SHP77 (cell line): ENCODE measurements at regions not wholly inside any gene's neighbourhood (a gene's known extent, or its start where the extent isn't known, plus 50 kb on each side); places are given as distances from the start of the nearest gene placed in this dataset.

Experiments
- DNase-seq, 2 experiments: peaks; one replicate each; lab custom pipeline; 2025; lab: John Stamatoyannopoulos, UW

DNA sequence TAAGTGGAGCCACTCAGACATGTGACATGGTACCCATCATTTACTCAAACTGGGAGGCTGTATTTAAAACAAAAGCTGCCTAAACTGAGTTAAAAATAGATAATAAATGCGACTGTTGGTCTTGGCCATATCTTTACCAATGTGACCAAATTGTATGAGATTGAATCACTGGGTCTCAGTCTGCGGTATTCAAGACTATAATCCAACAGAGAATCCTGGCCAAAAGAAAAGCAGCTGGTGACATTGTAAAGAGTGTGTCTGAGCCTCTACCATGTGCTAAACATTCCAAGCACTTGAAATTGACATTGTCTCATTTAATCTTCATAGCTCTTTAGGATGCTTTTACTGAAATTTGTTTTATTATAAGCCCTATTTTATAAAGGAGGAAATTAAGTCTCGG lies 282.6 kb downstream of the ZNF608 start:
- DNase-seq: no peak

DNA sequence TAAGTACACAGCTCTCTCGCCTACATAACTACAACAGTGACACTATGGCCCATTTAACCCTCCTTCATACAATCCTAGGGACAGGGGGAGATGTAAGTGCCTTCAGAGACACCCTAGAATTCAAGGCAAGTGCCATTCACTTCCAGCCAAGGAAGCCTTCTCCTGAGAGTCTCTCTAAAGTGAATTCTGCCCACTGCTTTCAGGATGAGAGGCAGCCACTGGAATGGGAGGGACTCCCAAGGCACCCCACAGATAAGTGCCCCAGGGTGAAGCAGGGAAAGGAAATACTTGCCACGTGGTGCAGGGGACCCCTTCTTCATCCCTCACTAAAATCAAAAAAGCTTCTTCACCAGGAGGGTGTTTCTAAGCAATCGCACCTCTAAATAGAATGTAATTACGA lies 283.7 kb downstream of the ZNF608 start:
- no peak for DNase-seq

DNA sequence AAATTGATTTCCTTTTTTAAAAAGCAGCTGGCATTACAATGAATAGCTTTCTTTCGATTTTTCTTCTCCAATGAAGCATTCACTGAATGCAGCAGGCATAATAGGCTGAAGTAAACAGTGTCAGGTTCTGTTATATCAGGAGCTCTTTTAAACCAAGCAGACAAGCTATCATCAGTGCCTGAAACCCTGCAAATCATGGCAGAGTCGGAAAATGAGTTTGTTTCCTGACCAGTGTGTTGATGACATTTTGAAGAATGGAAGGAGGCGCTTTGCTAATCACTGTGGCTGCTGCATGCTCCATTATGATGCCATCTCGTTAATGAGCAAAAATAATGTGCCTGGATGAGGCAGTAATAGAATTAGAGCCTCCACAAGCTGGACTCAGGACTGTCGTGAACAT lies 284.5 kb downstream of the ZNF608 start:
- DNase-seq: no peak

DNA sequence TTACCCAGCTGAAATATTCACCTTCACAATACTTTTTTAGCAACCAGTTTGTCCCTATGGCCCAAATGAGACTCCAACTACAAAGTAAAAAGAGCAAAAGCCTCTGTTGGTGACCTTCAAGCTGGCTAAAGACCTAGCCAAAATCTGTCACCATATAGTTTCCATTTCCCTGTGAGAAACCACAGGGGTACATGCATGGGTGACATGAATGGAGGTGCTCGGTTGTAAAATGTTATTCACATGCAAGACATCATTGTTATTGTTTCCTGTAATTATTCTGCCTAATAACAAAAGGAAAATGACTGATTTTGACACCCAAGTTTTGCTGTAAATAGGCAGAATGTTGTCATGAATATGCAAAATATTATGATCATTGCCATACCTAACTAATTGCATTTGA lies 285.3 kb downstream of the ZNF608 start:
- no peak for DNase-seq

DNA sequence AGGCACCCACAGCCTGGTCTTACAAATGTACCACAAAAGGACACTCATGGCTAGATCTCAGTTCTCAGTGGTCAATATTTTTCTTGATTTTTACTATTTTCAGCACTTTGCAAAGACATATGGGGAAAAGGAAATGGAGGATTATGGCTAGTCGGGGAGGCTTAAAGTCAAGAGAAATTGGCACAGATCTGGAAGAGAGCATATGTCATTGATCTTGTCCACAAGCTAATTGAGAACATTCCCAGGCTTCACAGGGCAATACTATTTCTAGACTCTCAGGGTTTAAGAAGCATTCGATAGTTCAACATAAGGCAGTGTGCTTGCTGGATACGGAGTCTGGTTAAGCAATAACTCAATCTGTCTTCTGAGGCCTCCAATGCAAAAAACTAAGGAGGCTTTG lies 285.8 kb downstream of the ZNF608 start:
- no peak for DNase-seq

DNA sequence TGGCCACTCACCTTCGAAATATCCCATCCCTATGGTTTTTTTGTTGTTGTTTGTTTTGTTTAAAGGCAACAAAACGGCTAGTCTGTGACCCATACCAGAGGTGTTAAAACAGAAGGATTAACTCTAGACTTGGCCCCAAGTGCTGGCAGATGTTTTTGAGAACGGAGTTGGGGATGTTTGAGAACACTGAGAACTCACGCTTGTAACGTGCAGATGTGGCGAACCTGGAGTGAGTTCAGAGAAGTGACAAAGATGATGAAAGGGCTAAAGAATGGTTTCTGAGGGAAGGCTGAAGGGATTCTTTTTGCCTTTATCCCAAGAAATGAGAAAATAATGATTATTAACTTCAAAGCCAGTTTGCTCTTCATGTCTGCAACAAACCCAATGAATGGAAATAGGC lies 286.5 kb downstream of the ZNF608 start:
- no peak for DNase-seq

DNA sequence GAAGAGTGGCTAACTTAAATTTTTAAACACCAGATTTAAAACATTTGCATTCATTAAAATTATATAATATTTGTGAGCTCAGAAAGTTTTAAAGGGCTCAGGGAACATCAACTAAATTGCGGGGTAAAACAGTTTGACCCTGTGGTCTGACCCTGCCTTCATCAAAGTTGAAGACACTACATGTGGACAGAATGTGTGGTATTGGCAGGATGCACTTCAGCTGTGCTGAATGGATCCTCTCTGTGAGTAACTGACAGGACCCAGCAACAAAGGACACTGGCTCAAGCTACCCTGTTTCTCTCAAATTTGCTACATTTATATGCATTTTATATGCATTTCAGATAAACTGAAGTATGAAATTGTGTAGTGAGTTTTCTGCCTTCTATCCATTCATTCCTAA lies 288.5 kb downstream of the ZNF608 start:
- DNase-seq: no peak

DNA sequence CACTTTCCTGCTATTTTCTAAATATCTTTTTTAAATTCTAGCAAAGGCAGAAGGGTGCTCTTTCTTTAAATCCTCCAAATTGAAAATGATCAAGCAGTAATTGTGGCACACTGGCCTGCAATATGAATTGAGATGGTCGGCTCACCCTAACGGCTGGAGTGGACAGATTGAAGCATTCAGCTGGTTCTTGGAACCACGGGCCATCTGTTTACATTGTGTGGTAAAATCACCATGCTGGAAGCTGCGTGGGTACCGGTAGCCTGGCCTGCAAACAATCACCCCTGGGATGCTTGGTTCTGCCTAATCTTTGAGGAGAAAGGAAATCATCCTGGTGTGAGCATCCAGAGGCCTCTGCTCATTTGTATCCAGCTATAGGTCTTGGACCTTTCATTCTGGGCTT lies 289.3 kb downstream of the ZNF608 start:
- no peak for DNase-seq

DNA sequence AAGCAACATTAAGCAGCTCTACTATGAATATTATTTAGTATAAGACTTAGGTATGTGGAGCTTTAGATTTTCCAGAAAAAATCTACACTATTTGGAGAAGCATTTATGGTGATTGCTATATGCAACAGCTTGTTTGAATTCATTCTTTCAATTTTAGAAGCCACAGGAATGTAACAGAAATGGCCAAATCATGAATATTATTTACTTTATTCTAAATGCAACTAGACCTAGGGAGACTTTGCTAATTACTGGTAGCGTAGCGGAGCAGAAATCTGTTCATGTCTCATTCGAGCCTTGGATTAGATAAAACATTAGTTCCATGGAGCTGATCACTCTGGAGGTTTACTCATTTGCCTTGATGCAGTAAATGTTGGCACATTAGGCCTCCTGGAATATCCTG lies 290.2 kb downstream of the ZNF608 start:
- DNase-seq: no peak

DNA sequence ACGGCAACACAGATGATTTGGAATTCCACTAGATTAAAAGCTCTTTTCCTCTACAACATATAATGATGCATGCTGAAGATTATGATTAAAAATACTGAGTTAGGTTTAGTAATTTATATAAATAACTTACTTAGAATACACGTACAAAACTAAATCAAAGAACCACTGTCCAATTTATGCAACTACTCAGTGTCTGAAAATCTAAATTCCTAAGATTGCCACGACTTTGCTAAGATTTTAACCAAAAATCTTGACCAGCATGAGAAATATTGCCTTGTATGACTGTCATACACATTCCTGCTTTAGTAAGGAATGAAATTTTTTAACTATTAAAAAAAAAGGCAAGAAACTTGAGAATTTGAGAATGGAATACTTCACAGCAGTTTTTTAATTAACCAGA lies 292.4 kb downstream of the ZNF608 start:
- no peak for DNase-seq

DNA sequence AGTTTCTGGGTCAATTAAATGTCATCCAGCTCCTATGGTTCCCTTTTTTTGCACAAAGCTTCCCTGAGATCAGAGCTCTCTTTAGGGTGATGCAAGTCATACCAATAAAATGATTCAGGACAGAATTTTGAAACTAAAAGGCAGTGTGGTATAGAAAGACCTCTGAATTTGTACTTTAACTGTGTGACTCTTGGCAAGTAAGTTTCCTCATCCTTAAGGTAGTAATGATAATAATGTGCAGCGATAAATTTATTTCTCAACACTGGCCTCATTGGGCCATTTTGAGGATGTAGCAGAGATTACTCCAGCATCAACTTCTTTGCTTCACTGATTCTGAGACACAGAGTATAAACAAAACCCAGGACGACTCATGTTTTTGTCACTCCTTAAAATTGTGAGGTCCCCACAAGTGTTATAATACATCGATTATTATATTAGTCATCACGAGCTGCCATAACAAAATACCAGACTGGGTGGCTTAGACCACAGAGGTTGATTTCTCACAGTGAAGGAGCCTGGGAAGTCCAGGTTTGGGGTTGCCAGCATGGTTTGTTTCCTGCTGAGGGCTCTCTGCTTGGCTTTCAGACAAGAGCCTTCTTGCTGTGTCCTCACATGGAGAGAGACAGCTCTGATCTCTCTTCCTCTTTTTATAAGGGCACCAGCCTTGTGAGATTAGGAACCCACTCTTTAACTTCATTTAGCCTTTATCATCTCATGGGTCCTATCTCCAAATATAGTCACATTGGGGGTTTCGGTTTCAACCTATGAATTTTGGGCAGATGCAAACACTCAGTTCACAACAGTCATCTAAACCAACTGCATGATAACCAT lies 293.0 kb downstream of the ZNF608 start:
- DNase-seq: no peak

DNA sequence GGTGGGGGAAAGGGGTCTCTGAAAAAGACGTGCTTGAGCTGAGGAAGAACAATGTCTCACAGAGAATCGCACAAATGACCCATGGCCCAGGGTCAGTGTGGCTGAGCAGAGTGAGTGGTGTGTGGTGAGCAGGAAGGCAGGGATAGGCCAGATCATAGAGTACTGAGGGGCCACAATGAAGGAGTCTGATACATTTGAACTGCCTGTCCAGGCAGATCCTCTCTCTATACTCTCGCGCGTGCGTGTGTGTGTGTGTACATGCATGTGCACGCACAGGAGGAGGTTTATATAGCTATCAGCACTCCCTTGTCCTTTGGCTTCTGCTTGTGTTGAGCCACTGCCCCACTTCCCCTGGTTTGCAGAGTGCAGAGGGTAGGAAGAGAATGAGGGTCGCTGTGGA lies 294.0 kb downstream of the ZNF608 start:
- no peak for DNase-seq

DNA sequence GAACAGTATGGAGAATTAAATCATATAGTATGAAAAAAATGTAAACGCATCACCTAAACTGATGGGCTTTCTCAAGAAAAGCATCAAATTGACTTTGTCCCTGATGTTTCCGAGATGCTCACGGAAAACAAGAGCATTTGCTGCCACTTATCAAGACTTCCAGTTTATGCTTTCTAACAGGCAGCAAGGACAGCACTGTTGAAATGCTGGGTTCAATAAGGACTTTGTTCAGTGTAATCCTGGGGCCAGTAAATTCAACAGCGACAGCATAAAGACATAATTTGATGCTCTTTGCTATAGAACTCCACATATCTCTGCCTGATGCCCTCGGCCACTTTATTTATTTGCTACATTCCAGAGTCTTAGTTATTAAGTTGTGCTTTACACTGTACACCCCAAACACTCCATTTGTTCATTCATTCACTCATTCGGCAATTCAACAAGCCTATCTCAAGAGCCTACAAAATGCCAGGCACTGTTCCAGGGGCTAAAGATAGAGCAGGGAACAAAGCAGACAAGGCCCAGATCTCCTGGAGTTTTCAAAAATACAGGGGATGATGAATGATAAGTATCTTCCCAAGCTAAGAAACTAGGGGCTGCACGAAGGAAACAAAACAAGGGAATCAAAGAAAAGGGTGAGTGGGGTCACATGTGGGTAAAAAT lies 294.6 kb downstream of the ZNF608 start:
- no peak for DNase-seq

DNA sequence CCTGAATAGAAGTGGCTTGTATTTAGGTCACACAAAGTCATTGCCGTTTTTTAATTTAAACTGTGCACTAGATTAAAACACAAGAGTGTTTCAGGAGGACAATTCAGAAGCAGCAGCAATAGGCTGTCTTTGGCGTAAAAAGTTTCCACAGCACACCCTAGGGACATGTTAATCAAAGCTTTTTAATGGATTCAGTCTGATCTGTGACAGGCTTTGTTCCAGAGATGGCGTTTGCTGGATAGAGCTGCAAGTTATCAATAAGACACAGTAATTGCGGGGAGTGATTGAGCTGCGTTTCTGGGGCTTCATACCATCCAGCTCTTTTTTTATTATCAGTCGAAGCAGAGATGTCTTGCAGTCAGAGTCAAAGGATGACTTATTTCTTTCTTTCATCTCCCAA lies 300.3 kb downstream of the ZNF608 start:
- DNase-seq: no peak

DNA sequence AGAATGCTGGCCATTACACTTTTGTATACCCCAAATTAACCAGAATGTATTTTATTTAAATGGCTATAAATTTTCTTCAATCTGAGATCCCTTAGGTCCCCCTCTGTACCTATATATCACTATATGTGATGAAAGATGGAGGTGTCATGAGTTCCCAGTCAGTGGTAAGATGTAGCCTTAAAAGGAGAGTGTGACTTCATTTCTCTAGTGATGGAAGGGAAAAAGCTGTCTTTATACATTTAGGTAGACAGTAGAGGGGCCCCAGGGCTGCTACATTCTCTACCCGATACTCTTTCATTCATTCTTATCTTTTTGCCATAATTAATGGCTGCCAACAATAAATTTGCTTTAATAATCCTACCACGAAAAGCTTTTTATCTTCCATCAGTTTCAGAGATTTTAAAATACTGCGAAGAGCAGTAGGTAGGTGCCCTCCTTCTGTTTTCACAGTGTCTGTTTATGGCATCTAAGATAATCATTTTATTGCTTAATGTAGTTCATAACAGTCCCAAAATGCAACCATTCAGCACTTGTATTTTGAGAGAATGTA lies 301.3 kb downstream of the ZNF608 start:
- DNase-seq: no peak

DNA sequence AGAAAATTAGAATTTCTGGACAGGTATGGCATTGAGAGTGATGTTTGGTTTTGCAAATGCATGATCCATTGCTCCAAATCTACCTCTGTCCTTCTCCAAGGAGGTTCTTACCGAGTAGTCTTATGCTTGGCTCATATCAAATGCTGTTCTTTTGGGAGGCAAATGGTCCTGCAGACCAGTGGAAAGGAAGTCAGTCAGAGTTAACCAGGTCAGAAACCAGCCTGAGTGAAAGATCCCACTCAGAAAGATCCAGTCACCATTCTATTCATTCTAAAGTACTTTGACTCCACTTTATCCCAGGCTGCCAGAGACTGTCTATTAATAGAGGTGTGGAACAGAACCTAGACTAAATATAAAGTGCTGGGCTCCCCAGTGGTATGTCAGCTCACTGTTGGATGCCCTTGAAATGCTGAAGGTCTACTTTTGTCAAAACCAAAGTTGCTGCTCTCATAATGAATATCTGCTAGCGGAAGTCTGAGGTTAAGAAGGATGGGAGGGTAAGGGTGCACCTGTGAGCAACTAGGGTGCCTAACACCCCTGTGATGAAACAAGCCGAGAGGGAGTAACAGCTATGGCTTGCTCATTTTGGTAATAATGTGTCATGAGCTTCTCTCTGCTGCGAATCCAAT lies 302.2 kb downstream of the ZNF608 start:
- DNase-seq: no peak

DNA sequence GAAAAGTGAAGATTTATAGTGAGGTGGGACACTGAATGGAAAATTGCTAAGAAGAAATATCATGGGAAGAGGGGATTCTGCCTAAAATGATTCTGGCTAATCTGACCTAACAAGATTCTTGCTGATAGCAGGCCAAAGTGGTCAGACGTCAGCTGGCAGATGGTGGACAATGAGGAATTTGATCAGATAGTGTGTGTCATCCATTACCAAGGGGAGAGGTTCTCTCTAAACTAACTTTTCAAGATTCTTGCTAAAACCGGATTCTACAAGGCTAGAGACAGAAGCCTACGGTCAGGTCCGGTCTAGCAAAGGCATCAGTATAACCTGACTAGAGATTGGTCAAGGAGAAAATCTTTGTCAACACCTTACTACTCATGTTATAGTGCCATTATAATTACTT lies 306.0 kb downstream of the ZNF608 start:
- no peak for DNase-seq

DNA sequence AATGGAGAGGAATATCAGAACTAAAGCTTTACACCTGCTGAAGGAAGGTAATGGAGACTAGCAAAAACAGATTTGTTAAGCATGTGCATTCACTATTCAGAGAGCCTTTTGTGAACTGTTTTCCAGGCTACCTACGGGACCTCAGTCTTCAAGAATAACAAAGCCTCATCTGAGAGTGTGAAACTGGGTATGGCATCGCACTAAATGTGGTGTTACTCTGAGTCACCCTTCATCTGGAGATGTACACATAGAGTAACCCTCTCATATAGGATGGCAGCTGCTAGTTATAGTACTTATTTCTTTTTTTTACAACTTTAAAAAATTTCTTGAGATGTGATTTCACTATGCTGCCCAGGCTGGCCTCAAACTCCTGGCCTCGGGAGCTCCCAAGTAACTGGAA lies 306.8 kb downstream of the ZNF608 start:
- no peak for DNase-seq

DNA sequence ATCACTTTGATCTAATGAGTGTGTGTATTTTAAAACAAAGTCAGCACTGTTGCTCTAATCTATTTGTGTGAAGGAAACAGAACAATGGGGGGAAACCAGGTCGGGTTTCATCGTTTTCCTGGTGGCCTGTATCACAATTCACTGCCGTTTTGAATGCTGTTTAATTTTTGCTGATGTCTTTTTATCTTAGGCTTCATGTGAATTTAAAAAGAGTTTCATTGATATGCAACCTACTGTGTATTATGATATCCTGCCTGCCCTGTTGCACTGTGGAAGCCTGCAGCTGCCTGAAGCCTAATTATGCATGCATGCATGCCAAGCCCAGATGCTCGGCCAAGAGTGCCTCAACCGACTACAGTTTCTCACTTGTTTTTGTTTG lies 307.5 kb downstream of the ZNF608 start:
- DNase-seq: peak; percentile 14 to 17

DNA sequence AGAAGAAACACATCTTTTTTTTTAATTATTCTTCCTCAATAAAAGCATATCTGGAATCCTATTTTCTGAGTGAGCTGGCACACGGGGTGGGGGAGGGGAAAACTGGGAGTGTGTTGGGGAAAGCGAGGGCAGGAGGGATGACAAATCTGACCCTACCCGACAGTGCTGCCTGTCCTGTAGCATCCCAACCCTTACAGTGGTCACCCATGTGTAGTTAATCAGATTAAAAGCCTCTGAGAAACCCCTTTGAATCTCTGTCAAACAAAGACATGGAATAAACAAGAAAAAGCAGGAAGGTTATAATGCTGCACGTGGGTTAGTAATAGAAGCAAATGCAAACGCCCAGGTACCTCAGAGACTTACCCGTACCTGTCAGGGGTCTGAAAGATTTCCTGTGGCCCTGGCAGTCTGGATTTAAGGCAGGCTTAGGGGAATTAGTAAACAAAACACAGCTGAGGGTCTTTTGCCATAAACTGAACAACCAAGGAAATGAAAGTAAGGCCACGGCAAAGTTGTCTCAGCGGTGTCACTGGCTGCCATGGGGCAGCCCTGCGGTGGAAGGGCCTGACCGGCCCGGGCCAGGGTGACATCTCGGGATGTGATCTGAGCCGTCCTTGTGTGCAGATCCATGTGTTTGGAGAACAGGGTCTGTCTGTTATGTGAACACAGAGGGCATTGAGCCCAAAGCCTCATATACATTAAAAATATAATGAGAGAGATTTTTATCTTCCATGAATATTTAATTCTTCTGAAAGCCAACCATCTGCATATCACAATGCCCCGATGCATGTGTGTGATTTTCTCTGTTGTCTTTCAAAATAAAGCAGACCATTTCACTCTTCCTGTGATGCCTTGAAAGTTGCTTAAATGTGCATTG lies 308.2 kb downstream of the ZNF608 start:
- no peak for DNase-seq

DNA sequence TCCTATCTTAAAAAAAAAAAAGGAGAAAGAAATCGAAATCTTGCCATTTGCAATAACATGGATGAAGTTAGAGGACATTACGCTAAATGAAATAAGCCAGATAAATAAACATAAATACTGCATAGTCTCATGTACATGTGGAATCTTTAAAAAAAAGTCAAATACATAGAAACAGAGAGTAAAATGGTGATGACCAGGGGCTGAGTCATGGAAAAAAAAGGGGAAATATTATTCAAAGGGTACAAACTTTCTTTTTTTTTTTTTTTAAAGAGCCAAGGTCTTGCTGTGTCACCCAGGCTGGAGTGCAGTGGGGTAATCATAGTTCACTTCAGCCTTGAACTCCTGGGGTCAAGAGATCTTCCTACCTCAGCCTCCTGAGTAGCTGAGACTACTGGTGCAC lies 310.1 kb downstream of the ZNF608 start:
- DNase-seq: no peak

DNA sequence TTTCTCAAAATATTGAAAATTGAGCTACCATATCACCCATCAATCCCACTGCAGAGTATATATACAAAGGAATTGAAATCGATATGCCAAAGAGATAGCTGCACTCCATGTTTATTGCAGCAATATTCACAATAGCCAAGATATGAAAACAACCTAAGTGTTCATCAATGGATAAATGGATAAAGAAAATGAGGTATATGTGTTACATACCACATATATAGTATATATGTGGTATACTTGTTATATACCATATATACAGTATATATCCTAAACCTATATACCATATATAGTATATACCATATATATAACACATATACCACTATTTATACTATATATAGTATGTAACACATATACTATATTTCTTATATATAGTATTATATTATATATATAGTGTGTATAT lies 313.3 kb downstream of the ZNF608 start:
- no peak for DNase-seq
